ENCODE measurements at regions not wholly inside any gene's neighbourhood (a gene's known extent, or its start where the extent isn't known, plus 50 kb on each side); places are given as distances from the start of the nearest gene placed in this dataset.

DNA sequence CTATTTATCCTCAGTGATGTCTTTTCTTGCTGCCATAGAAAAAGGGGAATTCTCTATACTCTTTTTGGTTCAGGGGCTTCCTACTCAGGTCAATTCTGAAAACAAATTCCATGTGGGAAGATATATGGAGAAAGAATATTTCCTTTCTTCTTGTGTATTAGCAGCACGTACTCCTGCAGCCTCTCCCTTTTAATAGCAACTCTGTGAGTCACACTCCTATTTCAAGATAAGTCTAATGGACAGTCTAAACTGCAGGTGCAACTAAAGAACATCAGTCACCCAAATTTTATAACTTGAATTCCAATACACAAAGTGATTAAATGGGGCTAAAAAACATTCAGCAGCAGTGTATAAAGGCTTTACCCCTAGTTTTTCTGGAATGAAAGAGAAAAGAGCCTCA, 942.2 kb downstream of the CNTNAP5 start (continued):
- TF ChIP-seq SMC3 (IDR thresholded peaks at IDR 0.05; ENCODE audit: borderline replicate concordance, low read length): no peak
- TF ChIP-seq BCL11A (IDR thresholded peaks at IDR 0.05; ENCODE audit: low read depth, low read length): no peak
- TF ChIP-seq, protein P1, sequence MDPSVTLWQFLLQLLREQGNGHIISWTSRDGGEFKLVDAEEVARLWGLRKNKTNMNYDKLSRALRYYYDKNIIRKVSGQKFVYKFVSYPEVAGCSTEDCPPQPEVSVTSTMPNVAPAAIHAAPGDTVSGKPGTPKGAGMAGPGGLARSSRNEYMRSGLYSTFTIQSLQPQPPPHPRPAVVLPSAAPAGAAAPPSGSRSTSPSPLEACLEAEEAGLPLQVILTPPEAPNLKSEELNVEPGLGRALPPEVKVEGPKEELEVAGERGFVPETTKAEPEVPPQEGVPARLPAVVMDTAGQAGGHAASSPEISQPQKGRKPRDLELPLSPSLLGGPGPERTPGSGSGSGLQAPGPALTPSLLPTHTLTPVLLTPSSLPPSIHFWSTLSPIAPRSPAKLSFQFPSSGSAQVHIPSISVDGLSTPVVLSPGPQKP (IDR thresholded peaks at IDR 0.05; ENCODE audit: low read depth, low read length): no peak
- TF ChIP-seq YY1 (IDR thresholded peaks at IDR 0.05; ENCODE audit: low read depth, low read length): no peak

DNA sequence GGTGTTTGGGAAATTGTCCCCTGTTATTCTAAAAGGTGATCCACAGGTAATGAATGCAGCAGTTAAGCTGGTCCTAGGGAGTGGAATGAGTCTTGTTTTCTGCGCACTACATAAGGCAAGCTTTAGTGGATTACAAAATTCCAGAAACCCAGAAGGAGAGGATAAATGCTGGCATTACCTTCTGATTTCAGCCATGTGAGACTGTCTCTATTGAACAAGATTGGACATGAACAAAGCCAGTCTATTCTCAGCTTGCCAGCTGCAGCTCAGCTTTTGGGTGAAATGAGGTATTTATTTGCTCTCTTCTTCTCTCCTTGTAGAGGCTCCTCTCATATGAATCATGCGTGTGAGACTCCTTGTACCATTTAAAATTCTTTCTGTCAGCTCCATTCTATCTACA, 944.9 kb downstream of the CNTNAP5 start:
- ChIA-PET CTCF (interaction anchor here (0.7 to 1.2 kb wide), 2 partner anchors 10 to 78 kb away, joined by 4 read pairs; no protein-coding TSS in a partner anchor), RAD21 (ENCODE audit: unreplicated experiment) (no interaction called here), SMC1A (ENCODE audit: uncharacterized antibody, unreplicated experiment) (interaction anchor here (2.2 kb wide), 1 partner anchor 14 kb away, joined by 4 read pairs; no protein-coding TSS in a partner anchor), POLR2A (no interaction called here)
- Histone ChIP-seq H3K9me3 (replicated peaks; ENCODE audit: control insufficient read depth, insufficient read depth, low read length) (no peaks in the 10 kb centered on the region), H3K4me2 (ENCODE audit: control insufficient read depth, insufficient read depth) (no peak overlapping the region), H2AFZ (ENCODE audit: control insufficient read depth, low read depth, low read length) (no peak overlapping the region), H3K27ac (ENCODE audit: control insufficient read depth, insufficient read depth) (no peak overlapping the region), H3K27me3 (replicated peaks in 1 of 2; ENCODE audit: control insufficient read depth in 2 of 2, insufficient read depth in 2 of 2, low read length in 1 of 2) (no peaks in the 10 kb centered on the region), H4K20me1 (ENCODE audit: control insufficient read depth, insufficient read depth) (no peaks in the 10 kb centered on the region), H3K4me3 (no peak overlapping the region), H3K4me1 (ENCODE audit: control insufficient read depth, insufficient read depth, low read length) (no peaks in the 10 kb centered on the region), H3K9ac (ENCODE audit: control insufficient read depth, insufficient read depth, low read length) (no peak overlapping the region), H3K79me2 (ENCODE audit: control insufficient read depth, insufficient read depth, low read length) (no peaks in the 10 kb centered on the region), H3K36me3 (ENCODE audit: control insufficient read depth in 2 of 2, insufficient read depth in 2 of 2, low read length in 1 of 2) (no peaks in the 10 kb centered on the region)
- FAIRE-seq (no peak), DNase-seq (ENCODE audit: low read depth, low spot score) (no peak), ATAC-seq (no peak)
- in situ Hi-C loops (cut with MboI): no loop called here
- no TSS peak for BruUV-seq (replicated peaks)
- intact Hi-C loops (cut with micrococcal nuclease; ENCODE audit: unreplicated experiment): no loop called here
- TF ChIP-seq TCF7 (IDR thresholded peaks at IDR 0.05; ENCODE audit: borderline replicate concordance) (no peak), RUNX3 (IDR thresholded peaks at IDR 0.05; ENCODE audit: low read length) (no peak), SIN3A (IDR thresholded peaks at IDR 0.05; ENCODE audit: low read depth, low read length) (no peak), KDM1A (IDR thresholded peaks at IDR 0.05; ENCODE audit: borderline replicate concordance) (no peak), POLR2AphosphoS5 (IDR thresholded peaks at IDR 0.05; ENCODE audit: low read length) (no peak), NFYA (IDR thresholded peaks at IDR 0.05; ENCODE audit: borderline replicate concordance, low read depth, low read length) (no peak), ZNF24 (IDR thresholded peaks at IDR 0.05) (no peak), BRCA1 (IDR thresholded peaks at IDR 0.05; ENCODE audit: low read depth, low read length) (no peak)
- TF ChIP-seq, protein P2, sequence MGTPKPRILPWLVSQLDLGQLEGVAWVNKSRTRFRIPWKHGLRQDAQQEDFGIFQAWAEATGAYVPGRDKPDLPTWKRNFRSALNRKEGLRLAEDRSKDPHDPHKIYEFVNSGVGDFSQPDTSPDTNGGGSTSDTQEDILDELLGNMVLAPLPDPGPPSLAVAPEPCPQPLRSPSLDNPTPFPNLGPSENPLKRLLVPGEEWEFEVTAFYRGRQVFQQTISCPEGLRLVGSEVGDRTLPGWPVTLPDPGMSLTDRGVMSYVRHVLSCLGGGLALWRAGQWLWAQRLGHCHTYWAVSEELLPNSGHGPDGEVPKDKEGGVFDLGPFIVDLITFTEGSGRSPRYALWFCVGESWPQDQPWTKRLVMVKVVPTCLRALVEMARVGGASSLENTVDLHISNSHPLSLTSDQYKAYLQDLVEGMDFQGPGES (IDR thresholded peaks at IDR 0.05): no peak
- TF ChIP-seq, protein P3, sequence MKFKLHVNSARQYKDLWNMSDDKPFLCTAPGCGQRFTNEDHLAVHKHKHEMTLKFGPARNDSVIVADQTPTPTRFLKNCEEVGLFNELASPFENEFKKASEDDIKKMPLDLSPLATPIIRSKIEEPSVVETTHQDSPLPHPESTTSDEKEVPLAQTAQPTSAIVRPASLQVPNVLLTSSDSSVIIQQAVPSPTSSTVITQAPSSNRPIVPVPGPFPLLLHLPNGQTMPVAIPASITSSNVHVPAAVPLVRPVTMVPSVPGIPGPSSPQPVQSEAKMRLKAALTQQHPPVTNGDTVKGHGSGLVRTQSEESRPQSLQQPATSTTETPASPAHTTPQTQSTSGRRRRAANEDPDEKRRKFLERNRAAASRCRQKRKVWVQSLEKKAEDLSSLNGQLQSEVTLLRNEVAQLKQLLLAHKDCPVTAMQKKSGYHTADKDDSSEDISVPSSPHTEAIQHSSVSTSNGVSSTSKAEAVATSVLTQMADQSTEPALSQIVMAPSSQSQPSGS (IDR thresholded peaks at IDR 0.05; ENCODE audit: low read length): no peak
- TF ChIP-seq, protein P4, sequence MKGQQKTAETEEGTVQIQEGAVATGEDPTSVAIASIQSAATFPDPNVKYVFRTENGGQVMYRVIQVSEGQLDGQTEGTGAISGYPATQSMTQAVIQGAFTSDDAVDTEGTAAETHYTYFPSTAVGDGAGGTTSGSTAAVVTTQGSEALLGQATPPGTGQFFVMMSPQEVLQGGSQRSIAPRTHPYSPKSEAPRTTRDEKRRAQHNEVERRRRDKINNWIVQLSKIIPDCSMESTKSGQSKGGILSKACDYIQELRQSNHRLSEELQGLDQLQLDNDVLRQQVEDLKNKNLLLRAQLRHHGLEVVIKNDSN (IDR thresholded peaks at IDR 0.05; ENCODE audit: borderline replicate concordance, extremely low read length, insufficient read depth, low read depth, low read length): no peak
- 21% methylated on average over 2 of the region's 2 CpGs for WGBS (ENCODE audit: insufficient coverage, insufficient replicate concordance, low lambda C conversion rate, missing lambda C conversion rate)

Measured in GM12878 (cell line).